H1 (cell line): ENCODE measurements at regions not wholly inside any gene's neighbourhood (a gene's known extent, or its start where the extent isn't known, plus 50 kb on each side); places are given as distances from the start of the nearest gene placed in this dataset.

Experiments
- CTCF ChIA-PET: fragments of 300-600 bp; sonication (Branson Sonifier 250); formaldehyde crosslinking; loops from one replicate; lab custom pipeline; 2021; ENCODE audit not compliant: partially characterized antibody; lab: Charles Lee
- POLR2A ChIA-PET: fragments of 300-600 bp; sonication (Branson Sonifier 250); formaldehyde crosslinking; loops from one replicate; lab custom pipeline; 2021; ENCODE audit warnings: inconsistent platforms; ENCODE audit not compliant: partially characterized antibody; lab: Charles Lee
- DNase-seq, 2 experiments: peaks; one replicate each; pipeline versions ENCODE4 v3.0.0 to v3.0.0-alpha.2; 2010 to 2022; ENCODE audit warnings: low spot score in 2 of 2, low read depth in 1 of 2, mixed read lengths in 1 of 2
- FAIRE-seq: peaks from 2 replicates; lab custom pipeline; 2011; peaks lifted over from hg19 to GRCh38; lab: Jason Lieb, UNC
- H2AFZ ChIP-seq: 2 replicates; pipeline ENCODE4 v1.8.1; 2012; ENCODE audit warnings: low read length, inconsistent platforms
- H2AK5ac ChIP-seq: 2 replicates; pipeline ENCODE4 v1.6.1; 2013; ENCODE audit warnings: low read depth, low read length
- H2BK120ac ChIP-seq: replicated peaks from 2 replicates; pipeline ENCODE3; 2013; ENCODE audit warnings: low read depth, low read length, inconsistent platforms
- H2BK12ac ChIP-seq: 2 replicates; pipeline ENCODE4 v1.6.1; 2013; ENCODE audit warnings: low read depth, low read length
- H2BK15ac ChIP-seq: 2 replicates; pipeline ENCODE4 v1.6.1; 2013; ENCODE audit warnings: low read length
- H2BK20ac ChIP-seq: 2 replicates; pipeline ENCODE4 v1.6.1; 2013; ENCODE audit warnings: low read length
- H2BK5ac ChIP-seq: 2 replicates; pipeline ENCODE4 v1.6.1; 2013; ENCODE audit warnings: low read depth, low read length
- H3K14ac ChIP-seq: 2 replicates; pipeline ENCODE4 v1.6.1; 2013; ENCODE audit warnings: inconsistent platforms; ENCODE audit not compliant: insufficient read length
- H3K18ac ChIP-seq: 2 replicates; pipeline ENCODE4 v1.6.1; 2013; ENCODE audit warnings: low read length; ENCODE audit errors: extremely low read depth
- H3K23ac ChIP-seq: 2 replicates; pipeline ENCODE4 v1.6.1; 2013; ENCODE audit warnings: inconsistent platforms; ENCODE audit not compliant: insufficient read length
- H3K23me2 ChIP-seq: 2 replicates; pipeline ENCODE4 v1.6.1; 2013; ENCODE audit warnings: low read depth, low read length
- H3K27ac ChIP-seq: 2 replicates; pipeline ENCODE4 v1.6.1; 2011; ENCODE audit warnings: low read depth, low read length, inconsistent platforms
- H3K27me3 ChIP-seq, 4 experiments: replicated peaks in 1 of 4; 1 replicate in 1 of 4; 2 replicates in 3 of 4; pipeline versions ENCODE4 v1.6.1 to v1.8.1; 2011 to 2013; ENCODE audit warnings: low read length in 3 of 4, mild to moderate bottlenecking in 3 of 4, inconsistent platforms in 2 of 4, mixed read lengths in 2 of 4, moderate library complexity in 1 of 4; ENCODE audit not compliant: control insufficient read depth in 3 of 4, insufficient read depth in 3 of 4; ENCODE audit errors: extremely low read depth in 1 of 4
- H3K36me3 ChIP-seq, 4 experiments: 2 replicates each; pipeline versions ENCODE4 v1.6.1 to v1.8.1; 2011 to 2013; ENCODE audit warnings: mild to moderate bottlenecking in 4 of 4, low read length in 3 of 4, moderate library complexity in 2 of 4, control low read depth in 1 of 4, inconsistent platforms in 1 of 4; ENCODE audit not compliant: insufficient read depth in 4 of 4, control insufficient read depth in 2 of 4
- H3K4ac ChIP-seq: replicated peaks from 2 replicates; pipeline ENCODE3; 2013; ENCODE audit warnings: low read length, low read depth, mixed read lengths, inconsistent platforms; ENCODE audit not compliant: insufficient read length
- H3K4me1 ChIP-seq, 4 experiments: replicated peaks in 1 of 4; 1 replicate in 1 of 4; 2 replicates in 3 of 4; pipeline versions ENCODE4 v1.6.1 to v1.8.1; 2011 to 2013; ENCODE audit warnings: low read length in 3 of 4, inconsistent platforms in 2 of 4, mixed read lengths in 1 of 4; ENCODE audit not compliant: insufficient read depth in 4 of 4, control insufficient read depth in 3 of 4
- H3K4me2 ChIP-seq, 2 experiments: 2 replicates each; pipeline versions ENCODE4 v1.6.1 to v1.8.1; 2011 to 2013; ENCODE audit warnings: low read depth in 2 of 2, low read length in 2 of 2, control low read depth in 1 of 2, inconsistent platforms in 1 of 2, mild to moderate bottlenecking in 1 of 2; ENCODE audit not compliant: insufficient read depth in 1 of 2
- H3K4me3 ChIP-seq, 4 experiments: fragments of 200-600, 300-600 bp in 1 of 4; sonication (generic), shearing (Covaris generic), sonication (Bioruptor Twin) in 1 of 4; 2 replicates each; pipeline versions ENCODE4 v1.5.1 to v1.8.1; 2011 to 2016; ENCODE audit warnings: low read length in 4 of 4, low read depth in 3 of 4, control low read depth in 2 of 4, inconsistent platforms in 2 of 4, mild to moderate bottlenecking in 2 of 4, mixed read lengths in 1 of 4, moderate library complexity in 1 of 4; ENCODE audit not compliant: insufficient read depth in 2 of 4; ENCODE audit errors: extremely low read depth in 1 of 4
- H3K56ac ChIP-seq: replicated peaks from 2 replicates; pipeline ENCODE3; 2013; ENCODE audit warnings: low read depth, mild to moderate bottlenecking, mixed read lengths, low read length, inconsistent platforms; ENCODE audit not compliant: insufficient read length
- H3K79me1 ChIP-seq: 2 replicates; pipeline ENCODE4 v1.6.1; 2013; ENCODE audit warnings: low read depth, low read length, control low read depth
- H3K79me2 ChIP-seq, 2 experiments: 2 replicates each; pipeline versions ENCODE4 v1.6.1 to v1.8.1; 2012 to 2013; ENCODE audit warnings: low read length in 2 of 2, mild to moderate bottlenecking in 2 of 2, inconsistent platforms in 1 of 2; ENCODE audit not compliant: insufficient read depth in 2 of 2, control insufficient read depth in 1 of 2
- H3K9ac ChIP-seq, 4 experiments: replicated peaks in 1 of 4; 1 replicate in 1 of 4; 2 replicates in 3 of 4; pipeline versions ENCODE4 v1.6.1 to v1.8.1; 2011 to 2013; ENCODE audit warnings: low read depth in 3 of 4, low read length in 3 of 4, control low read depth in 2 of 4, mild to moderate bottlenecking in 2 of 4, moderate library complexity in 2 of 4, inconsistent platforms in 1 of 4; ENCODE audit errors: extremely low read depth in 1 of 4
- H3K9me3 ChIP-seq, 2 experiments: 2 replicates each; pipeline versions ENCODE4 v1.6.1 to v1.8.1; 2012 to 2013; ENCODE audit warnings: mild to moderate bottlenecking in 2 of 2, moderate library complexity in 2 of 2, control low read depth in 1 of 2, inconsistent platforms in 1 of 2, low read depth in 1 of 2, low read length in 1 of 2, mixed read lengths in 1 of 2; ENCODE audit not compliant: insufficient read depth in 2 of 2
- H4K20me1 ChIP-seq, 2 experiments: replicated peaks in 1 of 2; 2 replicates each; pipeline versions ENCODE3 to v1.8.1; 2011 to 2013; ENCODE audit warnings: inconsistent platforms in 2 of 2, low read length in 2 of 2, mild to moderate bottlenecking in 1 of 2; ENCODE audit not compliant: insufficient read depth in 2 of 2, control insufficient read depth in 1 of 2
- H4K5ac ChIP-seq: 2 replicates; pipeline ENCODE4 v1.6.1; 2013; ENCODE audit warnings: low read length, low read depth, mixed read lengths, inconsistent platforms; ENCODE audit not compliant: insufficient read length
- H4K8ac ChIP-seq: 2 replicates; pipeline ENCODE4 v1.8.0; 2013; ENCODE audit warnings: mild to moderate bottlenecking, moderate library complexity, low read length, inconsistent platforms; ENCODE audit not compliant: insufficient read depth; ENCODE audit errors: extremely low read depth
- H4K91ac ChIP-seq: replicated peaks from 2 replicates; pipeline ENCODE3; 2013; ENCODE audit warnings: low read length, mixed read lengths, inconsistent platforms; ENCODE audit not compliant: insufficient read length
- BRCA1 ChIP-seq: IDR thresholded peaks from 2 replicates; pipeline ENCODE4 v1.6.1; 2012; ENCODE audit warnings: low read depth, low read length, improper control_type of control experiment
- NRF1 ChIP-seq: IDR thresholded peaks from 2 replicates; pipeline ENCODE4 v1.6.1; 2011; ENCODE audit warnings: mild to moderate bottlenecking, low read depth, low read length, improper control_type of control experiment
- POU5F1 ChIP-seq: IDR thresholded peaks from 2 replicates; pipeline ENCODE4 v1.6.1; 2011; ENCODE audit warnings: low read depth, mild to moderate bottlenecking, low read length, moderate library complexity
- RFX5 ChIP-seq: IDR thresholded peaks from 2 replicates; pipeline ENCODE4 v1.6.1; 2011; ENCODE audit warnings: low read depth, low read length, improper control_type of control experiment, borderline replicate concordance
- SP1 ChIP-seq: IDR thresholded peaks from 2 replicates; pipeline ENCODE4 v1.6.1; 2011; ENCODE audit warnings: low read depth, low read length
- SP4 ChIP-seq: IDR thresholded peaks from 2 replicates; pipeline ENCODE4 v1.6.1; 2012; ENCODE audit warnings: low read length, inconsistent platforms
- WGBS, 2 experiments: shearing (Covaris generic) in 1 of 2; methylation state at CpG; one replicate each; pipeline versions ENCODE4 v1.1.6 to v1.1.7; 2013 to 2015; ENCODE audit warnings: low lambda C conversion rate in 2 of 2, mixed read lengths in 2 of 2, inconsistent platforms in 1 of 2, low coverage in 1 of 2, missing lambda C conversion rate in 1 of 2; ENCODE audit not compliant: insufficient replicate concordance in 2 of 2, insufficient coverage in 1 of 2, insufficient read length in 1 of 2; ENCODE audit errors: extremely low coverage in 1 of 2, missing lambda C conversion rate in 1 of 2; 5-methylcytosine and 5-hydroxymethylcytosine counted together
- TF ChIP-seq, protein P1 (sequence below): IDR thresholded peaks from 2 replicates; pipeline ENCODE4 v1.6.1; 2012; ENCODE audit warnings: inconsistent platforms

DNA sequence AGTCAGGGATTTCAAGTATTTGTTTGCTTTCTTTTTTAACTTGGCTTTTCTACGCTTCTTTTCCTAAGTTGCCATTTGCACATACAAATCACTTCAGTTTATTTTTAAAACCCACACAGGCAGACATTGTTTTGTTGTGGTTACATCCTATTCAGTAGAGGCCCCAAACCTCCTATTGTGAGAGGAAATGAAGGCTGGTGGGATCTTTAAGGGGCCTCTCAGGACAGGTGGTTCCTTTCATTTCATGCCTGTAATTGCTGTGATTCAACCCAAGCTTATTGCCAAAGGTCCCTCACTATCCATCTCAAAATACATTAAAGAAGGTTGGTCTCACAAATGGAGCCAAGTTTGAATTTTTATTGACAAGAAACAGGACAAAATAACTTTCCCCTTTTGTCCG is 257.1 kb downstream of the ADAMTS20 start:
- Histone ChIP-seq H3K4ac (no peak overlapping the region), H3K23ac (no peak overlapping the region), H2BK120ac (no peak overlapping the region), H3K79me2 (no peaks in the 10 kb centered on the region), H3K27ac (no peak overlapping the region), H4K20me1 (no peaks in the 10 kb centered on the region), H2BK12ac (no peak overlapping the region), H3K79me1 (no peaks in the 10 kb centered on the region), H3K36me3 (no peaks in the 10 kb centered on the region), H2BK15ac (no peak overlapping the region), H2AFZ (no peak overlapping the region), H3K27me3 (no peaks in the 10 kb centered on the region), H3K56ac (no peak overlapping the region), H3K4me2 (no peak overlapping the region), H3K4me1 (no peaks in the 10 kb centered on the region), H3K4me3 (no peak overlapping the region), H2BK20ac (no peak overlapping the region), H2BK5ac (no peak overlapping the region), H3K14ac (no peak overlapping the region), H3K23me2 (no peaks in the 10 kb centered on the region), H3K9me3 (no peaks in the 10 kb centered on the region), H4K91ac (no peak overlapping the region), H3K9ac (no peak overlapping the region), H3K18ac (no peak overlapping the region), H2AK5ac (no peak overlapping the region), H4K5ac (no peak overlapping the region), H4K8ac (no peak overlapping the region)
- POLR2A ChIA-PET, result interaction anchor here (0.6 kb wide), 1 partner anchor 21 kb away, joined by 5 read pairs; no protein-coding TSS in a partner anchor
- no peak for DNase-seq
- CTCF ChIA-PET, result no interaction called here
- WGBS, 2 experiments, result 89% methylated on average over 2 of the region's 2 CpGs; no CpG with 5 or more reads in 1 of the 2 experiments
- FAIRE-seq, result no peak
- no peak for TF ChIP-seq NRF1
- TF ChIP-seq, protein P1, sequence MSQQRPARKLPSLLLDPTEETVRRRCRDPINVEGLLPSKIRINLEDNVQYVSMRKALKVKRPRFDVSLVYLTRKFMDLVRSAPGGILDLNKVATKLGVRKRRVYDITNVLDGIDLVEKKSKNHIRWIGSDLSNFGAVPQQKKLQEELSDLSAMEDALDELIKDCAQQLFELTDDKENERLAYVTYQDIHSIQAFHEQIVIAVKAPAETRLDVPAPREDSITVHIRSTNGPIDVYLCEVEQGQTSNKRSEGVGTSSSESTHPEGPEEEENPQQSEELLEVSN, result no peak
- TF ChIP-seq RFX5, result no peak
- TF ChIP-seq SP1, result no peak
- TF ChIP-seq POU5F1, result no peak
- TF ChIP-seq SP4, result no peak
- no peak for TF ChIP-seq BRCA1
